H1 (cell line): ENCODE measurements at regions not wholly inside any gene's neighbourhood (a gene's known extent, or its start where the extent isn't known, plus 50 kb on each side); places are given as distances from the start of the nearest gene placed in this dataset.

Experiments used
- CTCF ChIA-PET: fragments of 300-600 bp; sonication (Branson Sonifier 250); formaldehyde crosslinking; loops from one replicate; lab custom pipeline; 2021; ENCODE audit not compliant: partially characterized antibody; lab: Charles Lee
- POLR2A ChIA-PET: fragments of 300-600 bp; sonication (Branson Sonifier 250); formaldehyde crosslinking; loops from one replicate; lab custom pipeline; 2021; ENCODE audit warnings: inconsistent platforms; ENCODE audit not compliant: partially characterized antibody; lab: Charles Lee
- DNase-seq, 2 experiments: peaks; one replicate each; pipeline versions ENCODE4 v3.0.0 to v3.0.0-alpha.2; 2010 to 2022; ENCODE audit warnings: low spot score in 2 of 2, low read depth in 1 of 2, mixed read lengths in 1 of 2
- FAIRE-seq: peaks from 2 replicates; lab custom pipeline; 2011; peaks lifted over from hg19 to GRCh38; lab: Jason Lieb, UNC
- H2AFZ ChIP-seq: 2 replicates; pipeline ENCODE4 v1.8.1; 2012; ENCODE audit warnings: low read length, inconsistent platforms
- H2AK5ac ChIP-seq: 2 replicates; pipeline ENCODE4 v1.6.1; 2013; ENCODE audit warnings: low read depth, low read length
- H2BK120ac ChIP-seq: replicated peaks from 2 replicates; pipeline ENCODE3; 2013; ENCODE audit warnings: low read depth, low read length, inconsistent platforms
- H2BK12ac ChIP-seq: 2 replicates; pipeline ENCODE4 v1.6.1; 2013; ENCODE audit warnings: low read depth, low read length
- H2BK15ac ChIP-seq: 2 replicates; pipeline ENCODE4 v1.6.1; 2013; ENCODE audit warnings: low read length
- H2BK20ac ChIP-seq: 2 replicates; pipeline ENCODE4 v1.6.1; 2013; ENCODE audit warnings: low read length
- H2BK5ac ChIP-seq: 2 replicates; pipeline ENCODE4 v1.6.1; 2013; ENCODE audit warnings: low read depth, low read length
- H3K14ac ChIP-seq: 2 replicates; pipeline ENCODE4 v1.6.1; 2013; ENCODE audit warnings: inconsistent platforms; ENCODE audit not compliant: insufficient read length
- H3K18ac ChIP-seq: 2 replicates; pipeline ENCODE4 v1.6.1; 2013; ENCODE audit warnings: low read length; ENCODE audit errors: extremely low read depth
- H3K23ac ChIP-seq: 2 replicates; pipeline ENCODE4 v1.6.1; 2013; ENCODE audit warnings: inconsistent platforms; ENCODE audit not compliant: insufficient read length
- H3K23me2 ChIP-seq: 2 replicates; pipeline ENCODE4 v1.6.1; 2013; ENCODE audit warnings: low read depth, low read length
- H3K27ac ChIP-seq: 2 replicates; pipeline ENCODE4 v1.6.1; 2011; ENCODE audit warnings: low read depth, low read length, inconsistent platforms
- H3K27me3 ChIP-seq, 4 experiments: replicated peaks in 1 of 4; 1 replicate in 1 of 4; 2 replicates in 3 of 4; pipeline versions ENCODE4 v1.6.1 to v1.8.1; 2011 to 2013; ENCODE audit warnings: low read length in 3 of 4, mild to moderate bottlenecking in 3 of 4, inconsistent platforms in 2 of 4, mixed read lengths in 2 of 4, moderate library complexity in 1 of 4; ENCODE audit not compliant: control insufficient read depth in 3 of 4, insufficient read depth in 3 of 4; ENCODE audit errors: extremely low read depth in 1 of 4
- H3K36me3 ChIP-seq, 4 experiments: 2 replicates each; pipeline versions ENCODE4 v1.6.1 to v1.8.1; 2011 to 2013; ENCODE audit warnings: mild to moderate bottlenecking in 4 of 4, low read length in 3 of 4, moderate library complexity in 2 of 4, control low read depth in 1 of 4, inconsistent platforms in 1 of 4; ENCODE audit not compliant: insufficient read depth in 4 of 4, control insufficient read depth in 2 of 4
- H3K4ac ChIP-seq: replicated peaks from 2 replicates; pipeline ENCODE3; 2013; ENCODE audit warnings: low read length, low read depth, mixed read lengths, inconsistent platforms; ENCODE audit not compliant: insufficient read length
- H3K4me1 ChIP-seq, 4 experiments: replicated peaks in 1 of 4; 1 replicate in 1 of 4; 2 replicates in 3 of 4; pipeline versions ENCODE4 v1.6.1 to v1.8.1; 2011 to 2013; ENCODE audit warnings: low read length in 3 of 4, inconsistent platforms in 2 of 4, mixed read lengths in 1 of 4; ENCODE audit not compliant: insufficient read depth in 4 of 4, control insufficient read depth in 3 of 4
- H3K4me2 ChIP-seq, 2 experiments: 2 replicates each; pipeline versions ENCODE4 v1.6.1 to v1.8.1; 2011 to 2013; ENCODE audit warnings: low read depth in 2 of 2, low read length in 2 of 2, control low read depth in 1 of 2, inconsistent platforms in 1 of 2, mild to moderate bottlenecking in 1 of 2; ENCODE audit not compliant: insufficient read depth in 1 of 2
- H3K4me3 ChIP-seq, 4 experiments: fragments of 200-600, 300-600 bp in 1 of 4; sonication (generic), shearing (Covaris generic), sonication (Bioruptor Twin) in 1 of 4; 2 replicates each; pipeline versions ENCODE4 v1.5.1 to v1.8.1; 2011 to 2016; ENCODE audit warnings: low read length in 4 of 4, low read depth in 3 of 4, control low read depth in 2 of 4, inconsistent platforms in 2 of 4, mild to moderate bottlenecking in 2 of 4, mixed read lengths in 1 of 4, moderate library complexity in 1 of 4; ENCODE audit not compliant: insufficient read depth in 2 of 4; ENCODE audit errors: extremely low read depth in 1 of 4
- H3K56ac ChIP-seq: replicated peaks from 2 replicates; pipeline ENCODE3; 2013; ENCODE audit warnings: low read depth, mild to moderate bottlenecking, mixed read lengths, low read length, inconsistent platforms; ENCODE audit not compliant: insufficient read length
- H3K79me1 ChIP-seq: 2 replicates; pipeline ENCODE4 v1.6.1; 2013; ENCODE audit warnings: low read depth, low read length, control low read depth
- H3K79me2 ChIP-seq, 2 experiments: 2 replicates each; pipeline versions ENCODE4 v1.6.1 to v1.8.1; 2012 to 2013; ENCODE audit warnings: low read length in 2 of 2, mild to moderate bottlenecking in 2 of 2, inconsistent platforms in 1 of 2; ENCODE audit not compliant: insufficient read depth in 2 of 2, control insufficient read depth in 1 of 2
- H3K9ac ChIP-seq, 4 experiments: replicated peaks in 1 of 4; 1 replicate in 1 of 4; 2 replicates in 3 of 4; pipeline versions ENCODE4 v1.6.1 to v1.8.1; 2011 to 2013; ENCODE audit warnings: low read depth in 3 of 4, low read length in 3 of 4, control low read depth in 2 of 4, mild to moderate bottlenecking in 2 of 4, moderate library complexity in 2 of 4, inconsistent platforms in 1 of 4; ENCODE audit errors: extremely low read depth in 1 of 4
- H3K9me3 ChIP-seq, 2 experiments: 2 replicates each; pipeline versions ENCODE4 v1.6.1 to v1.8.1; 2012 to 2013; ENCODE audit warnings: mild to moderate bottlenecking in 2 of 2, moderate library complexity in 2 of 2, control low read depth in 1 of 2, inconsistent platforms in 1 of 2, low read depth in 1 of 2, low read length in 1 of 2, mixed read lengths in 1 of 2; ENCODE audit not compliant: insufficient read depth in 2 of 2
- H4K20me1 ChIP-seq, 2 experiments: replicated peaks in 1 of 2; 2 replicates each; pipeline versions ENCODE3 to v1.8.1; 2011 to 2013; ENCODE audit warnings: inconsistent platforms in 2 of 2, low read length in 2 of 2, mild to moderate bottlenecking in 1 of 2; ENCODE audit not compliant: insufficient read depth in 2 of 2, control insufficient read depth in 1 of 2
- H4K5ac ChIP-seq: 2 replicates; pipeline ENCODE4 v1.6.1; 2013; ENCODE audit warnings: low read length, low read depth, mixed read lengths, inconsistent platforms; ENCODE audit not compliant: insufficient read length
- H4K8ac ChIP-seq: 2 replicates; pipeline ENCODE4 v1.8.0; 2013; ENCODE audit warnings: mild to moderate bottlenecking, moderate library complexity, low read length, inconsistent platforms; ENCODE audit not compliant: insufficient read depth; ENCODE audit errors: extremely low read depth
- H4K91ac ChIP-seq: replicated peaks from 2 replicates; pipeline ENCODE3; 2013; ENCODE audit warnings: low read length, mixed read lengths, inconsistent platforms; ENCODE audit not compliant: insufficient read length
- ASH2L ChIP-seq: fragments of 200-600, 300-600 bp; sonication (generic); IDR thresholded peaks from one replicate; pipeline ENCODE4 v1.7.1; 2017; ENCODE audit warnings: low read length
- BACH1 ChIP-seq: IDR thresholded peaks from 2 replicates; pipeline ENCODE4 v1.6.1; 2012; ENCODE audit warnings: low read length, improper control_type of control experiment
- CBX5 ChIP-seq: fragments of 300-800, 300-1000 bp; sonication (generic); IDR thresholded peaks from 2 replicates; pipeline ENCODE4 v1.7.1; 2016; ENCODE audit warnings: antibody characterized with exemption, low read length, low read depth
- CBX8 ChIP-seq: fragments of 300-800, 300-1000 bp; sonication (generic); IDR thresholded peaks from 2 replicates; pipeline ENCODE4 v1.7.1; 2016; ENCODE audit warnings: low read depth, low read length, borderline replicate concordance
- CEBPB ChIP-seq: IDR thresholded peaks from 2 replicates; pipeline ENCODE4 v1.6.1; 2012; ENCODE audit warnings: low read depth, low read length
- CHD1 ChIP-seq: IDR thresholded peaks from 2 replicates; pipeline ENCODE4 v1.6.1; 2012; ENCODE audit warnings: low read depth, low read length, improper control_type of control experiment
- EZH2 ChIP-seq: fragments of 200-600 bp; sonication (generic); IDR thresholded peaks from 2 replicates; pipeline ENCODE4 v1.7.1; 2012; ENCODE audit warnings: low read depth, mild to moderate bottlenecking, moderate library complexity, low read length, inconsistent platforms; ENCODE audit not compliant: severe bottlenecking
- FOSL1 ChIP-seq: IDR thresholded peaks from 2 replicates; pipeline ENCODE4 v1.6.1; 2011; ENCODE audit warnings: mild to moderate bottlenecking, low read depth, low read length, moderate library complexity; ENCODE audit not compliant: insufficient read depth
- MAX ChIP-seq: IDR thresholded peaks from 2 replicates; pipeline ENCODE4 v1.6.1; 2012; ENCODE audit warnings: inconsistent platforms
- POLR2AphosphoS5 ChIP-seq: IDR thresholded peaks from 2 replicates; pipeline ENCODE4 v1.6.1; 2011; ENCODE audit warnings: low read depth, low read length
- POU5F1 ChIP-seq: IDR thresholded peaks from 2 replicates; pipeline ENCODE4 v1.6.1; 2011; ENCODE audit warnings: low read depth, mild to moderate bottlenecking, low read length, moderate library complexity
- RXRA ChIP-seq: IDR thresholded peaks from 2 replicates; pipeline ENCODE4 v1.6.1; 2011; ENCODE audit warnings: low read depth, mild to moderate bottlenecking, low read length, moderate library complexity; ENCODE audit not compliant: insufficient read depth
- SP1 ChIP-seq: IDR thresholded peaks from 2 replicates; pipeline ENCODE4 v1.6.1; 2011; ENCODE audit warnings: low read depth, low read length
- SP4 ChIP-seq: IDR thresholded peaks from 2 replicates; pipeline ENCODE4 v1.6.1; 2012; ENCODE audit warnings: low read length, inconsistent platforms
- YY1 ChIP-seq: IDR thresholded peaks from 2 replicates; pipeline ENCODE4 v1.6.1; 2011; ENCODE audit warnings: low read depth, mild to moderate bottlenecking, low read length
- WGBS, 2 experiments: shearing (Covaris generic) in 1 of 2; methylation state at CpG; one replicate each; pipeline versions ENCODE4 v1.1.6 to v1.1.7; 2013 to 2015; ENCODE audit warnings: low lambda C conversion rate in 2 of 2, mixed read lengths in 2 of 2, inconsistent platforms in 1 of 2, low coverage in 1 of 2, missing lambda C conversion rate in 1 of 2; ENCODE audit not compliant: insufficient replicate concordance in 2 of 2, insufficient coverage in 1 of 2, insufficient read length in 1 of 2; ENCODE audit errors: extremely low coverage in 1 of 2, missing lambda C conversion rate in 1 of 2; 5-methylcytosine and 5-hydroxymethylcytosine counted together

DNA sequence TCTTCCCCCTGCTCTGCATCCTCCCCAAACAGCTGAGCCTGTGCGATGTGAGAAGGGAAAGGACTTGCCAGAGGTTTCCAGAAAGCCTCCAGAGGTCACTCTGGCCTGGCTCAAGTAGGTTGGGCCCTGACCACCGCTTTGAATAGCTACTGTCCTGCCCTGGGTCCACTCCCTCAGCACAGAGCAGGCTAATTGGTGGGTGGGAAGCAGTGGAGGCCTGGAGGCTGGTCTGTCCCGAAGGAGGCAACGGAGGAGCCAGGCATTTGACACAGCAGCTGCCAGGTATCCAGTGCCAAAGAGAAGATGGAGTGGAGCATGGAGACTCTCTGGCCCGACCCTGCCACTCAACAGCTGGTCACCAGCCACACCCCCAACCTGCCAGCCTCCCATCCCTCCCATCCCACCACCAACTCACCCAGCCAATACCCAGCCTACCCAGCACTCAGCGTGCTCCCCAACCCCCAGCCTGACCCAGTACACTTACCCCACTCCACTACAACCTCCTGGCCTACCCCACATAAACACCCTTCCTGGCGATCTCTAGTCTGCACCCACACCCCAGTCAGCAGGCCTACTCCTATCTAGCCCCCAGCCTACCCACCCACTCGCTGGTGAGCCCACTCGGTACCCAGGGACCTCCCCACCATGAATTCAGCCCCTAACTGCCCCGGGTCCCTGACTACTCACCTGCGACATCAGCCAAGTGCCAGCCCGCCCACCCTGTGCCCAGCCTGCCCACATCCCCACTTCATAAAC lies 64.6 kb upstream of the COL13A1 start:
- no peak overlapping the region for H2BK5ac ChIP-seq
- H2BK12ac ChIP-seq = no peak overlapping the region
- no peak overlapping the region for H4K5ac ChIP-seq
- no peak overlapping the region for H3K27ac ChIP-seq
- no peak overlapping the region for H3K23ac ChIP-seq
- no peak overlapping the region for H2AFZ ChIP-seq
- H3K36me3 ChIP-seq = no peaks in the 10 kb centered on the region
- no peak overlapping the region for H3K4me2 ChIP-seq
- H4K8ac ChIP-seq = no peak overlapping the region
- H3K18ac ChIP-seq = no peak overlapping the region
- no peak overlapping the region for H2BK20ac ChIP-seq
- CTCF ChIA-PET = interaction anchor here (0.7 to 35.5 kb wide), 14 partner anchors 11 to 370 kb away, joined by 3 to 992 read pairs (median 3); no protein-coding TSS in a partner anchor
- H3K4me3 ChIP-seq = no peak overlapping the region
- H2BK120ac ChIP-seq = no peak overlapping the region
- no peaks in the 10 kb centered on the region for H3K27me3 ChIP-seq
- no peaks in the 10 kb centered on the region for H3K79me2 ChIP-seq
- no peak overlapping the region for H3K4ac ChIP-seq
- H3K56ac ChIP-seq = no peak overlapping the region
- H3K9me3 ChIP-seq = 0 out of 4 replicates have a peak, but pooled peaks cover 0 to 2% of the 10 kb centered on the region in 2 experiments
- peaks cover 0 to 12% (median 0%) of the 10 kb centered on the region in 4 experiments; a peak in 3 of 7 replicates for H3K4me1 ChIP-seq
- no peak overlapping the region for H4K91ac ChIP-seq
- H3K9ac ChIP-seq = no peak overlapping the region
- no peak overlapping the region for H3K14ac ChIP-seq
- H2BK15ac ChIP-seq = no peak overlapping the region
- POLR2A ChIA-PET = no interaction called here
- H2AK5ac ChIP-seq = no peak overlapping the region
- no peaks in the 10 kb centered on the region for H3K23me2 ChIP-seq
- 88% methylated on average over 12 of the region's 12 CpGs; no CpG with 5 or more reads in 1 of the 2 experiments for WGBS, 2 experiments
- FAIRE-seq = no peak
- no peak for DNase-seq
- H4K20me1 ChIP-seq = peaks cover 0 to 2% of the 10 kb centered on the region in 2 experiments
- no peaks in the 10 kb centered on the region for H3K79me1 ChIP-seq
- TF ChIP-seq CBX5 (no peak), EZH2 (no peak), FOSL1 (no peak), RXRA (no peak), POU5F1 (no peak), YY1 (no peak), BACH1 (no peak), CHD1 (no peak), CEBPB (no peak), SP4 (no peak), SP1 (no peak), ASH2L (no peak), MAX (no peak), POLR2AphosphoS5 (no peak), CBX8 (no peak)
